Ovary (tissue), 3 donors: ENCODE measurements at regions not wholly inside any gene's neighbourhood (a gene's known extent, or its start where the extent isn't known, plus 50 kb on each side); places are given as distances from the start of the nearest gene placed in this dataset.

Experiments used
- EP300 ChIP-seq: sonication (generic); formaldehyde crosslinking; IDR thresholded peaks from one replicate; pipeline ENCODE4 v1.6.1; 2017; ENCODE audit warnings: antibody characterized with exemption
- POLR2A ChIP-seq: fragments of 450-650 bp; IDR thresholded peaks from one replicate; pipeline ENCODE4 v1.6.1; 2017; ENCODE audit warnings: antibody characterized with exemption, mild to moderate bottlenecking, moderate library complexity
- TF ChIP-seq, protein P1 (sequence below), 3 donors: fragments of 450-650 bp in 2 of 3; fragments of 200-600 bp in 1 of 3; IDR thresholded peaks; one replicate each; pipeline versions ENCODE4 v1.5.1 to v1.8.0; 2016 to 2022; ENCODE audit warnings: antibody characterized with exemption in 3 of 3, mild to moderate bottlenecking in 1 of 3
- donor health status: DM: no; HTN: no; CAD: no.

- TF ChIP-seq, protein P1, sequence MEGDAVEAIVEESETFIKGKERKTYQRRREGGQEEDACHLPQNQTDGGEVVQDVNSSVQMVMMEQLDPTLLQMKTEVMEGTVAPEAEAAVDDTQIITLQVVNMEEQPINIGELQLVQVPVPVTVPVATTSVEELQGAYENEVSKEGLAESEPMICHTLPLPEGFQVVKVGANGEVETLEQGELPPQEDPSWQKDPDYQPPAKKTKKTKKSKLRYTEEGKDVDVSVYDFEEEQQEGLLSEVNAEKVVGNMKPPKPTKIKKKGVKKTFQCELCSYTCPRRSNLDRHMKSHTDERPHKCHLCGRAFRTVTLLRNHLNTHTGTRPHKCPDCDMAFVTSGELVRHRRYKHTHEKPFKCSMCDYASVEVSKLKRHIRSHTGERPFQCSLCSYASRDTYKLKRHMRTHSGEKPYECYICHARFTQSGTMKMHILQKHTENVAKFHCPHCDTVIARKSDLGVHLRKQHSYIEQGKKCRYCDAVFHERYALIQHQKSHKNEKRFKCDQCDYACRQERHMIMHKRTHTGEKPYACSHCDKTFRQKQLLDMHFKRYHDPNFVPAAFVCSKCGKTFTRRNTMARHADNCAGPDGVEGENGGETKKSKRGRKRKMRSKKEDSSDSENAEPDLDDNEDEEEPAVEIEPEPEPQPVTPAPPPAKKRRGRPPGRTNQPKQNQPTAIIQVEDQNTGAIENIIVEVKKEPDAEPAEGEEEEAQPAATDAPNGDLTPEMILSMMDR (IDR thresholded peaks at IDR 0.05), result no peak
- TF ChIP-seq POLR2A (no peak), EP300 (no peak)
Observed at GRCh38 chr12:46944088-46944487, 118.3 kb upstream of the SLC38A4 start.
